H4 (cell line): ENCODE measurements at regions not wholly inside any gene's neighbourhood (a gene's known extent, or its start where the extent isn't known, plus 50 kb on each side); places are given as distances from the start of the nearest gene placed in this dataset.
"Not testable (repeated sequence)": the region's sequence is repeated elsewhere in the genome, so short reads cannot be mapped to it uniquely, and the experiment has no call there.

Experiments used
- DNase-seq: peaks from one replicate; pipeline ENCODE4 v3.0.0-alpha.2; 2015; ENCODE audit warnings: low spot score

- no peak for DNase-seq
Observed at GRCh38 chr6:44739181-44739580, 351.7 kb downstream of the CDC5L start.

GRCh38 chr6:44740566-44741120, 353.1 kb downstream of the CDC5L start:
- DNase-seq: peak; percentile 2

- no peak for DNase-seq
Observed at GRCh38 chr6:44742201-44742600, 354.7 kb downstream of the CDC5L start.

- no peak for DNase-seq
Observed at GRCh38 chr6:44742828-44743372, 355.4 kb downstream of the CDC5L start.

- not testable (repeated sequence) for DNase-seq
Observed at GRCh38 chr6:44760116-44760515, 372.6 kb downstream of the CDC5L start.

GRCh38 chr6:44761046-44761445, 373.5 kb downstream of the CDC5L start:
- DNase-seq: no peak

GRCh38 chr6:44762496-44762895, 375.0 kb downstream of the CDC5L start:
- no peak for DNase-seq

- DNase-seq: no peak
Observed at GRCh38 chr6:44771647-44772415, 384.3 kb downstream of the CDC5L start.

GRCh38 chr6:44772838-44773237, 385.3 kb downstream of the CDC5L start:
- no peak for DNase-seq

GRCh38 chr6:44775121-44775520, 387.6 kb downstream of the CDC5L start:
- DNase-seq: no peak

- no peak for DNase-seq
Observed at GRCh38 chr6:44776344-44776743, 388.8 kb downstream of the CDC5L start.

GRCh38 chr6:44778513-44778912, 391.0 kb downstream of the CDC5L start:
- no peak for DNase-seq
